Breast epithelium (tissue), 3 donors: ENCODE measurements at regions not wholly inside any gene's neighbourhood (a gene's known extent, or its start where the extent isn't known, plus 50 kb on each side); places are given as distances from the start of the nearest gene placed in this dataset.

Experiments
- CTCF ChIP-seq, 3 donors: fragments of 450-650 bp; IDR thresholded peaks; one replicate each; pipeline ENCODE4 v1.5.1; 2016 to 2017; ENCODE audit warnings: antibody characterized with exemption in 3 of 3, mild to moderate bottlenecking in 3 of 3, moderate library complexity in 3 of 3
- POLR2A ChIP-seq: fragments of 450-650 bp; IDR thresholded peaks from one replicate; pipeline ENCODE4 v1.6.1; 2016; ENCODE audit warnings: antibody characterized with exemption, mild to moderate bottlenecking, moderate library complexity
- POLR2AphosphoS5 ChIP-seq, 3 donors: sonication (generic); formaldehyde crosslinking; IDR thresholded peaks; one replicate each; pipeline ENCODE4 v1.6.1; 2017; ENCODE audit warnings: antibody characterized with exemption in 3 of 3

- TF ChIP-seq CTCF (IDR thresholded peaks at IDR 0.05) (no peak), POLR2A (no peak), POLR2AphosphoS5 (IDR thresholded peaks at IDR 0.05) (no peak)
Measured at GRCh38 chr15:35925275-35926006, 379.5 kb upstream of the DPH6 start.
